ENCODE measurements at regions not wholly inside any gene's neighbourhood (a gene's known extent, or its start where the extent isn't known, plus 50 kb on each side); places are given as distances from the start of the nearest gene placed in this dataset.

DNA sequence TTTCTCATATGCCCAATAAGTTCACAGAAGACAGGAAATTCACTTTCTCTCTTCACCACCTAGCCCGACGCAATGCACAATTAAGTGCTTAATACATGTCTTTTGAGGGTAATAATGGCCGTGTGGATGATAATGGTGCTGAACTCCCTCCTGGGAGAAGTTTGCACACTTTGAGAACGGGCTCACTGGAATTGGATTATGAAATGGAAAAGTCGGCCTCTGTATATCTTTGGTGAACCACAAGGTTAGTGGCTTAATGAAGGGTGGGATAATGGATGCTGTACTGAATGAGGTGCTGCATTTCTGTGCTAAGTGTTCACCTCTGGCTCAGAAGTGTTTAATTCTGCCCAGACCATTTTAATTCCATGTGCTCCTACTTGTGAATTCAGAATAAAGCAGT, 207.5 kb downstream of the IRX2 start:
- TF ChIP-seq EZH2phosphoT487 (IDR thresholded peaks at IDR 0.05; ENCODE audit: low read depth): no peak
- TF ChIP-seq CTCF (IDR thresholded peaks at IDR 0.05; ENCODE audit: low read depth, low read length): no peak

All from OCI-LY3 (cell line).